ENCODE measurements at regions not wholly inside any gene's neighbourhood (a gene's known extent, or its start where the extent isn't known, plus 50 kb on each side); places are given as distances from the start of the nearest gene placed in this dataset.
"Not testable (repeated sequence)": the region's sequence is repeated elsewhere in the genome, so short reads cannot be mapped to it uniquely, and the experiment has no call there.

DNA sequence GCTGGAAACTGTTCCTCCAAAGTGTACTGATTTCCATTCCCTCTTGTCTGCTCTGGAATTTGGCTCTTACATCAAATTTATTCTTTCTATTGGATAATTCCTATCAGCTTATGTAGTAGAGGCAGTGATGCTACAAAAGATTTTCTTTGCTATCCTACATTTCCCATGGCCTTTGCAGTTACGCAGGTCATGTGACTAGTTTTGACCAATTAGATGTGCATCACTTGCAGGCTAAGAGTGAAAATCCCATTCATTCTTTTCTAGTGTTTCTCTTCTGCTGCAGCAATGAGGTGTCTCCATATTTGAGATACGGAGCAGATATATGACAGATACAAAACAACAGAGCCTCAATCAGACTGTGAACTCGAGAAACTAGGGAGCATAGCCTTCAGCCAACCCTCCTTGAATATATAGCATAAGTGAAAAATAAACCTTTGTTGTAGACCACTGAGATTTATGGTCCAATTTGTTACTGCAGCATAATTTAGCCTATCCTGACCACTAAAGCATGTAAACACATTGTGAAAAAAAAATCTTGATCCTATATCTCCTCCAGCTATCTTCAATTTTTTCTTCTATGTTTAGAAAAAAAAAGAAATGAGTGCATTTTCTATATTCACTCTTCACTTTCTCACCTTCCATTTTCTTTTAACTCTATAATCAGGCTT lies 102.0 kb downstream of the HNMT start:
- Histone ChIP-seq H3K27ac (no peak overlapping the region), H3K4me1 (peaks cover 13% of the 10 kb centered on the region), H3K4me3 (no peak overlapping the region), H3K9me3 (replicated peaks) (peaks cover 11% of the 10 kb centered on the region), H3K36me3 (no peaks in the 10 kb centered on the region), H3K27me3 (no peaks in the 10 kb centered on the region)
- DNase-seq, result no peak

GRCh38 chr2:138066841-138067240 lies 102.6 kb downstream of the HNMT start:
- Histone ChIP-seq H3K4me1 (peaks cover 13% of the 10 kb centered on the region), H3K36me3 (no peaks in the 10 kb centered on the region), H3K27ac (no peak overlapping the region), H3K4me3 (no peak overlapping the region), H3K9me3 (replicated peaks) (peaks cover 11% of the 10 kb centered on the region), H3K27me3 (no peaks in the 10 kb centered on the region)
- no peak for DNase-seq

- H3K27me3 ChIP-seq, H3K36me3 ChIP-seq, H3K27ac ChIP-seq, DNase-seq, H3K4me3 ChIP-seq: not testable (repeated sequence)
- Histone ChIP-seq H3K9me3 (replicated peaks) (peaks cover 11% of the 10 kb centered on the region), H3K4me1 (peaks cover 23% of the 10 kb centered on the region)
Measured at GRCh38 chr2:138068669-138069068, 104.4 kb downstream of the HNMT start.

DNA sequence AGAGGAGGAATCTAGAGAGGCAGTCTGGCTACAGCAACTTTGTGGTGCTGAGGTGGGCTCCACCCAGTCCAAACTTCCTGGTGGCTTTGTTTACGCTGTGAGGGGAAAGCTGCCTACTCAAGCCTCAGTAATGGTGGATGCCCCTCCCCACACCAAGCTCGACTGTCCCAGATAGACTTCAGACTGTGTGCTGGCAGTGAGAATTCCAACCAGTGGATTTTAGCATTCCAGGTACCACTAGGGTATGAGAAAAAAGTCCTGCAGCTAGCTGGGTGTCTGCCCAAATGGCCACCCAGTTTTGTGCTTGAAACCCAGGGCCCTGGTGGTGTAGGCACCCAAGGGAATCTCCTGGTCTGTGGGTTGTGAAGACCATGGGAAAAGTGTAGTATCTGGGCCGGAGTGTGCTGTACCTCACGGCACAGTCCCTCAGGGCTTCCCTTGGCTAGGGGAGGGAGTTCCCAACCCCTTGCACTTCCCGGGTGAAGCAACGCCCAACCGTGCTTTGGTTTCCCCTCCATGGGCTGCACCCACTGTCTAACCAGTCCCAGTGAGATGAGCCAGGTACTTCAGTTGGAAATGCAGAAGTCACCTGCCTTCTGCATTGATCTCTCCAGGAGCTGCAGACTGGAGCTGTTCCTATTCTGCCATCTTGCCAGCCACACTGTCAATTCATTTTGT lies 106.9 kb downstream of the HNMT start:
- DNase-seq, result peak in 1 of 2 experiments; percentile 9
- peaks cover 23% of the 10 kb centered on the region for H3K4me1 ChIP-seq
- H3K27ac ChIP-seq; H3K9me3 ChIP-seq (replicated peaks); H3K36me3 ChIP-seq; H3K4me3 ChIP-seq; H3K27me3 ChIP-seq: not testable (repeated sequence)

GRCh38 chr2:138071720-138072719 lies 107.7 kb downstream of the HNMT start:
- Histone ChIP-seq H3K9me3 (replicated peaks) (peaks cover 6% of the 10 kb centered on the region; the same call in 1 of the 2 replicates), H3K4me1 (peaks cover 23% of the 10 kb centered on the region), H3K4me3 (no peak overlapping the region), H3K27ac (peak overlapping the region; percentile 24), H3K27me3 (no peaks in the 10 kb centered on the region; the same call in 1 of the 2 replicates), H3K36me3 (no peaks in the 10 kb centered on the region)
- DNase-seq, result peak; percentile 90 to 96

- H3K36me3 ChIP-seq, result no peaks in the 10 kb centered on the region
- peaks cover 3% of the 10 kb centered on the region for H3K4me1 ChIP-seq
- no peak overlapping the region for H3K4me3 ChIP-seq
- no peaks in the 10 kb centered on the region for H3K9me3 ChIP-seq (replicated peaks)
- H3K27me3 ChIP-seq, result no peaks in the 10 kb centered on the region; the same call in 1 of the 2 replicates
- DNase-seq, result no peak
- no peak overlapping the region for H3K27ac ChIP-seq
Measured at GRCh38 chr2:138078153-138078552, 113.9 kb downstream of the HNMT start.

DNA sequence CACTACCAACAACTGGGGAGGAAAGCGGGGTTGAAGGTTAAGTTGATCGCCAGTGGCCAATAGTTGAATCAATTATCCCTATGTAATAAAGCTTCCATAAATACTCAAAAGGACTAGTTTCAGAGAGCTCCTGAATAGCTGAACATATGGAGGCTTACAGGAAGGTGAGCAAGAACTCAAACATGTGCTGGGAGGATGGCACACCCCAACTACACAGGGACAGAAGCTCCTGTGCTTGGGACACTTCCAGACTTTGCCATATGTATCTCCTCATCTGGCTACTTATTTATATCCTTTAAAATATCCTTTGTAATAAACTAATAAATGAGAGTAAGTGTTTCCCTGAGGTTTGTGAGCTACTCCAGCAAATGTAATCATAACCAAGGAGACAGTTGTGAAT lies 115.7 kb downstream of the HNMT start:
- Histone ChIP-seq H3K36me3 (no peaks in the 10 kb centered on the region), H3K9me3 (replicated peaks) (no peaks in the 10 kb centered on the region), H3K4me1 (no peaks in the 10 kb centered on the region; the same call in 1 of the 2 replicates), H3K27me3 (no peaks in the 10 kb centered on the region; the same call in 1 of the 2 replicates), H3K27ac (no peak overlapping the region), H3K4me3 (no peak overlapping the region)
- no peak for DNase-seq

DNA sequence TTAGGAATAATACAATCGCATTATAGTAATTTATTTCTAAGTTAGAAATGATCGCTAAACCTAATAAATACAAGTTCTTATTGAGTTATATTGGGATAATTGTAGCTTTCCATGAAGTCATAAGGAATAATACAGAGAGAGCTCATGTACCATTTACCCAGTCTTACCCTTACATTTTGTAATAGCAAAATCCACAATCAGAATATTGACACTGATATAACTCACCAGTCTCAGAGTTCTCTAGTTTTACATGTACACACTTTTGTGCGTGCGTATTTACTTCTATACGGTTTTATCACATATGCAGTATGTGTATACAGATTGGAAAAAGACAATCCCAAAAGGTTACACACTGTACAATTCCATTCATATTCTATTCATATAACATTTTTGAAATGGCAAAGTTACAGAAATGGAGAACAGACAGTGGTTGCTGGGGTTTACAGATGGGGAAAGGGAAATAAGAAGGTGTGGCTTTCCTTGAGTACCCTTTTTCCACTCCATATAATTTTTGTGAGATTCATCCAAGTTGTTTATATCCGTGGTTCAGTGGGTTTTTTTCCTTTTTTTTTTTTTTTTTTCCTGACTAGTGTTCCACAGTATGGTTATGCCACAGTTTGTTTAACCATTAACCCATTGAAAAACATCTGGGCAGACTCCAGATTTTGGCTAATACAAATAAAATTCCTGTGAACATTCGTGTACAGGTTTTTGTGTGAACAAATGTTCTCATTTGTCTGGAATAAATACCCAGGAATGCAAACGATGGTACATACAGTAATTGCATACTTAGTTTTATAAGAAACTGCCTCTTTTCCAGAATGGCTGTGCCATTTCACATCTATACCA lies 117.2 kb downstream of the HNMT start:
- H3K4me1 ChIP-seq, result peaks cover 9% of the 10 kb centered on the region
- no peaks in the 10 kb centered on the region for H3K36me3 ChIP-seq
- no peaks in the 10 kb centered on the region for H3K9me3 ChIP-seq (replicated peaks)
- H3K27ac ChIP-seq, result no peak overlapping the region
- DNase-seq, result no peak
- no peak overlapping the region for H3K4me3 ChIP-seq
- H3K27me3 ChIP-seq, result no peaks in the 10 kb centered on the region

DNA sequence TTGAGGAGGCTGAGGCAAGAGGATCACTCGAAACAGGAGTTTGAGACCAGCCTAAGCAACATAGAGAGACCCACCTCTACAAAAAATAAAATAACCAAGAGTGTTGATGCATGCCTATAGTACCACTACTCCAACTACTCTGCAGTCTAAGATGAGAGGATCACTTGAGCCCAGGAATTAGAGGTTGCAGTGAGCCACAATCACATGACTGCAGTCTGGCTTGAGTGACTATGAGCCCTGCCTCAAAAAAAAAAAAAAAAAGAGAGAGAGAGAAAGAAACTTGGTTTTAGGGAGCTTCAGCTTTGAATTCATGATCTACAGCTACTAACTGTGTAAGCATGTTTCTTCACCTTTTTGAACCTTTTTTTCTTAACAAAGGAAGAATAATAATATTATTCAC lies 119.9 kb downstream of the HNMT start:
- no peak overlapping the region for H3K27ac ChIP-seq
- H3K4me1 ChIP-seq, result peaks cover 9% of the 10 kb centered on the region
- no peaks in the 10 kb centered on the region for H3K27me3 ChIP-seq
- no peak overlapping the region for H3K4me3 ChIP-seq
- H3K36me3 ChIP-seq, result no peaks in the 10 kb centered on the region
- DNase-seq, result no peak
- H3K9me3 ChIP-seq (replicated peaks), result no peaks in the 10 kb centered on the region

- H3K4me3 ChIP-seq; H3K36me3 ChIP-seq; H3K27me3 ChIP-seq; H3K27ac ChIP-seq; H3K9me3 ChIP-seq (replicated peaks); H3K4me1 ChIP-seq; DNase-seq: not testable (repeated sequence)
Measured at GRCh38 chr2:138085441-138085840, 121.2 kb downstream of the HNMT start.

DNA sequence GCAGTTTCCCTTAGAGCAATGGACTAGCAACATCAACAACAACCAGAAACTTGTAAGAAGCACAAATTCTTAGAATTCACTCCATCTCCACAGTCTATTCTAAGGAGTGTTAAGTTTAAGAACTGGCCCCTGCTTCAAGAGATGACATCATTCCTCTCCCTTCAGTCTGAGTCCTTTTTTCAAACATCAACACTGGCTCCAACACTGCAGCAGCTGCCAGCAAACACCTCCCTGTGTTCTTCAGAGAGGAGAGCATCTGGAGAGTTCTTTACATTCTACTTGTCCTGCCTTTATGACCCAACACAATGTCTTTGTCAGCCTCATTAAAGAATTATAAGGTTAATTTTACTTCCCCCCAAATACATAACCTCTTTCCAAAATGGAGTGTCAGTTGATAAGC lies 122.3 kb downstream of the HNMT start:
- no peak overlapping the region for H3K4me3 ChIP-seq
- H3K9me3 ChIP-seq (replicated peaks), result no peaks in the 10 kb centered on the region
- DNase-seq, result peak in 1 of 2 experiments; percentile 27
- H3K27ac ChIP-seq, result no peak overlapping the region
- no peaks in the 10 kb centered on the region for H3K36me3 ChIP-seq
- peaks cover 9% of the 10 kb centered on the region for H3K4me1 ChIP-seq
- no peaks in the 10 kb centered on the region for H3K27me3 ChIP-seq

- H3K27me3 ChIP-seq, result no peaks in the 10 kb centered on the region
- H3K27ac ChIP-seq, result no peak overlapping the region
- no peaks in the 10 kb centered on the region for H3K9me3 ChIP-seq (replicated peaks)
- H3K4me3 ChIP-seq, result no peak overlapping the region
- H3K4me1 ChIP-seq, result peaks cover 9% of the 10 kb centered on the region
- H3K36me3 ChIP-seq, result no peaks in the 10 kb centered on the region
- no peak for DNase-seq
Measured at GRCh38 chr2:138087751-138088593, 123.7 kb downstream of the HNMT start.

DNA sequence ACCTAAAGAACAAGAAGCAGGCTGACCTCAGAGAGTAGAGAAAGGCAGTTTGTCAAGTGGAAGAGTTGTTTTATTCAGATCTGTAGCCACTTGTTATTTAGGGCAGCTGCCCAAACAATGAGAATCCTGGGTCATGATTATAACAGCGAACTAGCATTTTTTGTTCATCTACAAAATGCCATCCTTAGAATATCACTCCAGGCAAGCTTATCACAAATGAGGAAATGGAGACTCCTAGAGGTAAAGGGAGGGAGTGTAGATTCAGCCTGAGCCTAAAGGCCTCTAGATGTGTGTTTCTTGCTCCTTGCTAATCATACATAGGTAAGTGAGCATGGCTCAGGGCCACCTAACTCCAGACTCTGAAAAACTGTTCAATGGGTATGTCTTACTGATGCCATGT lies 126.1 kb downstream of the HNMT start:
- DNase-seq, result peak; percentile 9 to 69
- Histone ChIP-seq H3K4me1 (peaks cover 6% of the 10 kb centered on the region), H3K27ac (no peak overlapping the region), H3K9me3 (replicated peaks) (no peaks in the 10 kb centered on the region), H3K27me3 (no peaks in the 10 kb centered on the region), H3K4me3 (no peak overlapping the region), H3K36me3 (no peaks in the 10 kb centered on the region)

Data from SJCRH30 (cell line).